HepG2 (cell line): ENCODE measurements at regions not wholly inside any gene's neighbourhood (a gene's known extent, or its start where the extent isn't known, plus 50 kb on each side); places are given as distances from the start of the nearest gene placed in this dataset.

ENCODE experiments used
- ARHGAP35 ChIP-seq: sonication (generic); formaldehyde crosslinking; IDR thresholded peaks from 2 replicates; pipeline ENCODE4 v1.9.0; 2022; ENCODE audit warnings: mild to moderate bottlenecking, inconsistent platforms, moderate library complexity, missing genetic modification reagents, borderline replicate concordance
- DBP ChIP-seq: sonication (generic); formaldehyde crosslinking; IDR thresholded peaks from 2 replicates; pipeline ENCODE4 v1.4.0; 2020; ENCODE audit warnings: missing genetic modification reagents; ENCODE audit errors: not compliant biosample characterization
- EED ChIP-seq: sonication (generic); formaldehyde crosslinking; IDR thresholded peaks from 2 replicates; pipeline ENCODE4 v1.5.0; 2020; ENCODE audit warnings: mild to moderate bottlenecking, missing genetic modification reagents
- GATAD2A ChIP-seq: IDR thresholded peaks from 2 replicates; pipeline ENCODE4 v1.6.1; 2016
- HNF4A ChIP-seq: sonication (generic); formaldehyde crosslinking; IDR thresholded peaks from 2 replicates; pipeline ENCODE4 v1.4.0; 2020; ENCODE audit warnings: missing genetic modification reagents
- MED13 ChIP-seq: sonication (generic); formaldehyde crosslinking; IDR thresholded peaks from 2 replicates; pipeline ENCODE4 v1.5.0; 2020; ENCODE audit warnings: missing genetic modification reagents
- MXI1 ChIP-seq: IDR thresholded peaks from 3 replicates; pipeline ENCODE4 v1.6.1; 2012; ENCODE audit warnings: low read depth, low read length, inconsistent platforms, borderline replicate concordance
- NFE2 ChIP-seq: sonication (generic); formaldehyde crosslinking; IDR thresholded peaks from 2 replicates; pipeline ENCODE4 v1.4.0; 2020; ENCODE audit warnings: missing genetic modification reagents
- NPAS2 ChIP-seq: sonication (generic); formaldehyde crosslinking; IDR thresholded peaks from 2 replicates; pipeline ENCODE4 v1.8.0; 2022; ENCODE audit warnings: mild to moderate bottlenecking, missing genetic modification reagents, borderline replicate concordance
- NR2F6 ChIP-seq, 2 experiments: IDR thresholded peaks; 2 replicates each; pipeline ENCODE4 v1.6.1; 2016; ENCODE audit warnings: antibody characterized with exemption in 1 of 2, mild to moderate bottlenecking in 1 of 2
- NR3C1 ChIP-seq: sonication (generic); formaldehyde crosslinking; IDR thresholded peaks from 2 replicates; pipeline ENCODE4 v1.4.0; 2020; ENCODE audit warnings: missing genetic modification reagents
- NRL ChIP-seq: sonication (generic); formaldehyde crosslinking; IDR thresholded peaks from 2 replicates; pipeline ENCODE4 v1.5.0; 2020; ENCODE audit warnings: missing genetic modification reagents, mild to moderate bottlenecking, moderate library complexity, borderline replicate concordance
- PHF8 ChIP-seq: sonication (generic); formaldehyde crosslinking; IDR thresholded peaks from 2 replicates; pipeline ENCODE4 v1.5.0; 2020; ENCODE audit warnings: missing genetic modification reagents
- RFXANK ChIP-seq: IDR thresholded peaks from 2 replicates; pipeline ENCODE4 v1.6.1; 2016
- ZFP91 ChIP-seq: sonication (generic); formaldehyde crosslinking; IDR thresholded peaks from 2 replicates; pipeline ENCODE4 v1.9.0; 2022; ENCODE audit warnings: missing genetic modification reagents, mild to moderate bottlenecking, borderline replicate concordance
- ZNF143 ChIP-seq: sonication (generic); formaldehyde crosslinking; IDR thresholded peaks from 2 replicates; pipeline ENCODE4 v1.4.0; 2020; ENCODE audit warnings: missing genetic modification reagents
- ZNF232 ChIP-seq: sonication (generic); formaldehyde crosslinking; IDR thresholded peaks from 2 replicates; pipeline ENCODE4 v1.4.0; 2020; ENCODE audit warnings: missing genetic modification reagents, borderline replicate concordance
- ZNF512 ChIP-seq: sonication (generic); formaldehyde crosslinking; IDR thresholded peaks from 2 replicates; pipeline ENCODE4 v1.4.0; 2020; ENCODE audit warnings: mild to moderate bottlenecking, missing genetic modification reagents
- ZNF580 ChIP-seq: IDR thresholded peaks from 2 replicates; pipeline ENCODE4 v1.6.1; 2016; ENCODE audit warnings: low read depth, borderline replicate concordance
- ZNF672 ChIP-seq: sonication (generic); formaldehyde crosslinking; IDR thresholded peaks from 2 replicates; pipeline ENCODE4 v1.8.1; 2022; ENCODE audit warnings: missing genetic modification reagents
- ZNF713 ChIP-seq: sonication (generic); formaldehyde crosslinking; IDR thresholded peaks from 2 replicates; pipeline ENCODE4 v1.4.0; 2020; ENCODE audit warnings: mild to moderate bottlenecking, missing genetic modification reagents
- ZNF737 ChIP-seq: sonication (generic); formaldehyde crosslinking; IDR thresholded peaks from 2 replicates; pipeline ENCODE4 v1.5.0; 2020; ENCODE audit warnings: missing genetic modification reagents, mild to moderate bottlenecking, borderline replicate concordance
- ZNF83 ChIP-seq: sonication (generic); formaldehyde crosslinking; IDR thresholded peaks from 2 replicates; pipeline ENCODE4 v1.4.0; 2020; ENCODE audit warnings: missing genetic modification reagents, mild to moderate bottlenecking, borderline replicate concordance
- ZNF841 ChIP-seq: sonication (generic); formaldehyde crosslinking; IDR thresholded peaks from 2 replicates; pipeline ENCODE4 v1.8.1; 2023; ENCODE audit warnings: missing genetic modification reagents, borderline replicate concordance
- ZSCAN25 ChIP-seq: sonication (generic); formaldehyde crosslinking; IDR thresholded peaks from 2 replicates; pipeline ENCODE4 v1.8.0; 2022; ENCODE audit warnings: mild to moderate bottlenecking, missing genetic modification reagents
- TF ChIP-seq, protein P1 (sequence below): sonication (generic); formaldehyde crosslinking; IDR thresholded peaks from 2 replicates; pipeline ENCODE4 v1.5.1; 2020; ENCODE audit warnings: missing genetic modification reagents, mild to moderate bottlenecking, borderline replicate concordance
- TF ChIP-seq, protein P2 (sequence below): sonication (generic); formaldehyde crosslinking; IDR thresholded peaks from 2 replicates; pipeline ENCODE4 v1.8.1; 2023; ENCODE audit warnings: mild to moderate bottlenecking, missing genetic modification reagents, borderline replicate concordance

DNA sequence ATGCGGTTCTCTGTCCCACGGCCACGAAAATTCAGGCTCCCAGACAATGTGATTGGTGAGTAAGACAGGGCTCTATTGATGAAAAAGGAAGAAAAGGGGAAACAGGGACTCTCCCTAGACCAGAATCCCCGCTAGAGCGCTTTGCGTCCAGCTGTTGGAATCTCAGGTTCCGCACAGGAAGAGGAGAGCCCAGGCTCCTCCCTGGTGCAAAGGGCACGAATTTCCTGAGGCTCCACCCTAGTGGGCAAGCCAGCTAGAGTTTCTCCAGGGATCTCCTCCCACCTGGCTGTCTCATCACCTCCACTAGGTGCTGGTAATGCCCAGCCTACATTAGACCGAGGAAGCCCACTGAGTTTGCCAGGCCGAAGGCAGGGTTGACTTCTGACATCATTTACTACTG is 135.9 kb upstream of the SOX4 start (continued):
- TF ChIP-seq ZFP91 (CRISPR knock-in tag) (peak; percentile 47; the same call in 1 of the 2 replicates), ZNF143 (CRISPR knock-in tag) (no peak), MED13 (CRISPR knock-in tag) (no peak), ARHGAP35 (CRISPR knock-in tag) (no peak), RFXANK (CRISPR knock-in tag) (no peak), ZNF841 (no peak), NR2F6 (IDR thresholded peaks at IDR 0.05) (no peak), NR2F6 (CRISPR knock-in tag; IDR thresholded peaks at IDR 0.05) (peak; percentile 35; the same call in 1 of the 2 replicates), DBP (CRISPR knock-in tag) (no peak), ZNF580 (CRISPR knock-in tag) (0 out of 2 replicates have a peak, but pooled peaks have one; percentile 14), PHF8 (peak; percentile 45), NFE2 (CRISPR knock-in tag) (no peak), ZNF232 (CRISPR knock-in tag) (no peak), ZNF672 (CRISPR knock-in tag) (no peak), NRL (no peak), ZNF737 (no peak), NR3C1 (CRISPR knock-in tag) (no peak), ZNF83 (CRISPR knock-in tag) (no peak), ZNF713 (CRISPR knock-in tag) (no peak), NPAS2 (CRISPR knock-in tag) (no peak), GATAD2A (peak; percentile 51; the same call in 1 of the 2 replicates), MXI1 (no peak), ZNF512 (CRISPR knock-in tag) (no peak), HNF4A (peak; percentile 75), ZSCAN25 (CRISPR knock-in tag) (no peak), EED (no peak)
- TF ChIP-seq, protein P1, sequence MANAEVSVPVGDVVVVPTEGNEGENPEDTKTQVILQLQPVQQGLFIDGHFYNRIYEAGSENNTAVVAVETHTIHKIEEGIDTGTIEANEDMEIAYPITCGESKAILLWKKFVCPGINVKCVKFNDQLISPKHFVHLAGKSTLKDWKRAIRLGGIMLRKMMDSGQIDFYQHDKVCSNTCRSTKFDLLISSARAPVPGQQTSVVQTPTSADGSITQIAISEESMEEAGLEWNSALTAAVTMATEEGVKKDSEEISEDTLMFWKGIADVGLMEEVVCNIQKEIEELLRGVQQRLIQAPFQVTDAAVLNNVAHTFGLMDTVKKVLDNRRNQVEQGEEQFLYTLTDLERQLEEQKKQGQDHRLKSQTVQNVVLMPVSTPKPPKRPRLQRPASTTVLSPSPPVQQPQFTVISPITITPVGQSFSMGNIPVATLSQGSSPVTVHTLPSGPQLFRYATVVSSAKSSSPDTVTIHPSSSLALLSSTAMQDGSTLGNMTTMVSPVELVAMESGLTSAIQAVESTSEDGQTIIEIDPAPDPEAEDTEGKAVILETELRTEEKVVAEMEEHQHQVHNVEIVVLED (CRISPR knock-in tag) = no peak
- TF ChIP-seq, protein P2, sequence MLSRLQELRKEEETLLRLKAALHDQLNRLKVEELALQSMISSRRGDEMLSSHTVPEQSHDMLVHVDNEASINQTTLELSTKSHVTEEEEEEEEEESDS (CRISPR knock-in tag) = no peak
